DOHH2 (cell line): ENCODE measurements at regions not wholly inside any gene's neighbourhood (a gene's known extent, or its start where the extent isn't known, plus 50 kb on each side); places are given as distances from the start of the nearest gene placed in this dataset.

Experiments
- EZH2phosphoT487 ChIP-seq: fragments of 200-600 bp; sonication (generic); IDR thresholded peaks from 2 replicates; pipeline ENCODE4 v1.6.1; 2017; ENCODE audit warnings: borderline replicate concordance, mild to moderate bottlenecking, antibody characterized with exemption, low read length, moderate library complexity, mixed read lengths
- TF ChIP-seq, protein P1 (sequence below): fragments of 200-600 bp; sonication (generic); IDR thresholded peaks from one replicate; pipeline ENCODE4 v1.5.1; 2014; ENCODE audit warnings: antibody characterized with exemption, mild to moderate bottlenecking, low read depth, low read length; ENCODE audit not compliant: poor library complexity, severe bottlenecking

DNA sequence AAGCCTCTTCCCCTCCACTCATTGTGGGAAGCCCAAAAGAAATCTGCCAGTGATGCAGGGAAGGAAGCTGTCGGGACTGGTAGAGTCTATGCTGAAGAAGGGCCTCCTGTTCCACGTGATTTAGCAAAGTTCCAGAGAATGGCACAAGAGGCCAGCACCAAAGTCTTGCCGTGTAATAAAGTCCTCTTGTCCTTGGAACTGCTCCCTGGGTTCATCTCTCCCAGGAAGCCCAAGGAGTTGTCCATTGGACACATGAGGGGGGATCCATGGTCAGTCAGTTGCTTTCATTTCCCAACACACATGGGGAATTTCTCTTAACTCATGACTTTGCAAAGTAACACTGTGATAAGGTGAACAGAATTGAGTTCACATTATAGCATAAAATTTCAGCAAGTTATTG is 116.1 kb upstream of the RAB4A start:
- TF ChIP-seq, protein P1, sequence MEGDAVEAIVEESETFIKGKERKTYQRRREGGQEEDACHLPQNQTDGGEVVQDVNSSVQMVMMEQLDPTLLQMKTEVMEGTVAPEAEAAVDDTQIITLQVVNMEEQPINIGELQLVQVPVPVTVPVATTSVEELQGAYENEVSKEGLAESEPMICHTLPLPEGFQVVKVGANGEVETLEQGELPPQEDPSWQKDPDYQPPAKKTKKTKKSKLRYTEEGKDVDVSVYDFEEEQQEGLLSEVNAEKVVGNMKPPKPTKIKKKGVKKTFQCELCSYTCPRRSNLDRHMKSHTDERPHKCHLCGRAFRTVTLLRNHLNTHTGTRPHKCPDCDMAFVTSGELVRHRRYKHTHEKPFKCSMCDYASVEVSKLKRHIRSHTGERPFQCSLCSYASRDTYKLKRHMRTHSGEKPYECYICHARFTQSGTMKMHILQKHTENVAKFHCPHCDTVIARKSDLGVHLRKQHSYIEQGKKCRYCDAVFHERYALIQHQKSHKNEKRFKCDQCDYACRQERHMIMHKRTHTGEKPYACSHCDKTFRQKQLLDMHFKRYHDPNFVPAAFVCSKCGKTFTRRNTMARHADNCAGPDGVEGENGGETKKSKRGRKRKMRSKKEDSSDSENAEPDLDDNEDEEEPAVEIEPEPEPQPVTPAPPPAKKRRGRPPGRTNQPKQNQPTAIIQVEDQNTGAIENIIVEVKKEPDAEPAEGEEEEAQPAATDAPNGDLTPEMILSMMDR, result no peak
- TF ChIP-seq EZH2phosphoT487, result no peak
